HEK293T (cell line): ENCODE measurements at regions not wholly inside any gene's neighbourhood (a gene's known extent, or its start where the extent isn't known, plus 50 kb on each side); places are given as distances from the start of the nearest gene placed in this dataset.

Source experiments
- CTCF ChIA-PET: fragments of 350-600 bp; formaldehyde crosslinking; extraction: SDS; loops from one replicate; lab custom pipeline; 2021; ENCODE audit warnings: antibody characterized with exemption, inconsistent platforms; lab: Yijun Ruan, JAX
- POLR2A ChIA-PET: fragments of 350-600 bp; formaldehyde crosslinking; extraction: SDS; loops from one replicate; lab custom pipeline; 2020; ENCODE audit warnings: antibody characterized with exemption, inconsistent platforms; lab: Yijun Ruan, JAX
- DNase-seq: peaks from one replicate; pipeline ENCODE4 v3.0.0; 2012; ENCODE audit warnings: mixed read lengths; ENCODE audit errors: extremely low spot score
- ARNT ChIP-seq: fragments of 450-650 bp; IDR thresholded peaks from 2 replicates; pipeline ENCODE4 v1.6.1; 2017; ENCODE audit warnings: mild to moderate bottlenecking
- BHLHE40 ChIP-seq: fragments of 450-650 bp; IDR thresholded peaks from 2 replicates; pipeline ENCODE4 v1.6.1; 2016; ENCODE audit warnings: mild to moderate bottlenecking, moderate library complexity, borderline replicate concordance
- CTBP1 ChIP-seq: fragments of 450-650 bp; IDR thresholded peaks from 2 replicates; pipeline ENCODE4 v1.6.1; 2016; ENCODE audit warnings: borderline replicate concordance
- ELF4 ChIP-seq: fragments of 450-650 bp; IDR thresholded peaks from 2 replicates; pipeline ENCODE4 v1.6.1; 2017; ENCODE audit warnings: antibody characterized with exemption
- FOXA1 ChIP-seq: fragments of 450-650 bp; IDR thresholded peaks from 2 replicates; pipeline ENCODE4 v1.6.1; 2016; ENCODE audit warnings: mild to moderate bottlenecking
- FOXK2 ChIP-seq: fragments of 450-650 bp; IDR thresholded peaks from 2 replicates; pipeline ENCODE4 v1.6.1; 2016; ENCODE audit warnings: mild to moderate bottlenecking
- FOXM1 ChIP-seq: fragments of 450-650 bp; IDR thresholded peaks from 2 replicates; pipeline ENCODE4 v1.6.1; 2017; ENCODE audit warnings: mild to moderate bottlenecking, borderline replicate concordance
- HDGF ChIP-seq: fragments of 450-650 bp; IDR thresholded peaks from 2 replicates; pipeline ENCODE4 v1.6.1; 2017; ENCODE audit warnings: antibody characterized with exemption, borderline replicate concordance
- L3MBTL2 ChIP-seq: fragments of 450-650 bp; conservative IDR thresholded peaks from 2 replicates; pipeline ENCODE4 v1.6.1; 2016; ENCODE audit warnings: mild to moderate bottlenecking
- LEF1 ChIP-seq: fragments of 450-650 bp; IDR thresholded peaks from 2 replicates; pipeline ENCODE4 v1.6.1; 2017; ENCODE audit warnings: mild to moderate bottlenecking, borderline replicate concordance
- NFRKB ChIP-seq: fragments of 450-650 bp; IDR thresholded peaks from 2 replicates; pipeline ENCODE4 v1.6.1; 2016; ENCODE audit warnings: mild to moderate bottlenecking, moderate library complexity
- PKNOX1 ChIP-seq: fragments of 450-650 bp; IDR thresholded peaks from 2 replicates; pipeline ENCODE4 v1.6.1; 2016
- SP1 ChIP-seq: fragments of 450-650 bp; IDR thresholded peaks from 2 replicates; pipeline ENCODE4 v1.6.1; 2017
- SUZ12 ChIP-seq: fragments of 450-650 bp; IDR thresholded peaks from 2 replicates; pipeline ENCODE4 v1.6.1; 2016; ENCODE audit warnings: mild to moderate bottlenecking
- TARDBP ChIP-seq: fragments of 450-650 bp; IDR thresholded peaks from 2 replicates; pipeline ENCODE4 v1.6.1; 2016
- ZNF384 ChIP-seq: fragments of 450-650 bp; IDR thresholded peaks from 2 replicates; pipeline ENCODE4 v1.6.1; 2016

GRCh38 chrX:122389005-122389404 lies 795.1 kb upstream of the GRIA3 start:
- ChIA-PET CTCF (no interaction called here), POLR2A (no interaction called here)
- TF ChIP-seq FOXK2 = no peak
- no peak for TF ChIP-seq BHLHE40
- no peak for DNase-seq

GRCh38 chrX:122418758-122419157 lies 765.3 kb upstream of the GRIA3 start:
- ChIA-PET CTCF (no interaction called here), POLR2A (no interaction called here)
- DNase-seq = no peak
- TF ChIP-seq FOXM1 (no peak), PKNOX1 (no peak), CTBP1 (no peak), BHLHE40 (no peak), LEF1 (no peak), ELF4 (no peak), FOXA1 (no peak), TARDBP (no peak), SP1 (no peak), ARNT (no peak), ZNF384 (no peak), HDGF (no peak), SUZ12 (no peak), NFRKB (no peak), L3MBTL2 (no peak), FOXK2 (no peak)

GRCh38 chrX:122421434-122422121 lies 762.5 kb upstream of the GRIA3 start:
- CTCF ChIA-PET = no interaction called here
- no peak for TF ChIP-seq SP1
- no peak for TF ChIP-seq FOXA1
- no peak for TF ChIP-seq ZNF384
- TF ChIP-seq TARDBP = no peak
- TF ChIP-seq L3MBTL2 = no peak
- TF ChIP-seq NFRKB = no peak
- TF ChIP-seq ARNT = no peak
- DNase-seq = no peak
- POLR2A ChIA-PET = no interaction called here

GRCh38 chrX:122422547-122422946 lies 761.5 kb upstream of the GRIA3 start:
- ChIA-PET POLR2A (no interaction called here), CTCF (no interaction called here)
- DNase-seq = no peak
- TF ChIP-seq LEF1 (no peak), FOXK2 (no peak)

GRCh38 chrX:122434942-122435341 lies 749.1 kb upstream of the GRIA3 start:
- ChIA-PET CTCF (no interaction called here), POLR2A (no interaction called here)
- TF ChIP-seq SUZ12 = no peak
- TF ChIP-seq LEF1 = no peak
- TF ChIP-seq FOXA1 = no peak
- no peak for TF ChIP-seq SP1
- TF ChIP-seq HDGF = no peak
- TF ChIP-seq ARNT = no peak
- no peak for TF ChIP-seq FOXM1
- no peak for TF ChIP-seq ELF4
- TF ChIP-seq NFRKB = no peak
- no peak for TF ChIP-seq FOXK2
- no peak for TF ChIP-seq L3MBTL2
- no peak for TF ChIP-seq TARDBP
- no peak for TF ChIP-seq CTBP1
- TF ChIP-seq ZNF384 = no peak
- TF ChIP-seq PKNOX1 = no peak
- no peak for TF ChIP-seq BHLHE40
- no peak for DNase-seq

GRCh38 chrX:122439831-122440230 lies 744.2 kb upstream of the GRIA3 start:
- no peak for DNase-seq
- ChIA-PET CTCF (no interaction called here), POLR2A (no interaction called here)
- TF ChIP-seq HDGF (no peak), SP1 (no peak), SUZ12 (no peak), ZNF384 (no peak), ARNT (no peak), PKNOX1 (no peak), FOXA1 (no peak), LEF1 (no peak), NFRKB (no peak), FOXM1 (no peak), ELF4 (no peak), CTBP1 (no peak), L3MBTL2 (no peak), TARDBP (no peak), FOXK2 (no peak), BHLHE40 (no peak)

- POLR2A ChIA-PET = no interaction called here
- CTCF ChIA-PET = no interaction called here
Measured at GRCh38 chrX:122440832-122441231, 743.2 kb upstream of the GRIA3 start.

More at GRCh38 chrX:122440832-122441231, 743.2 kb upstream of the GRIA3 start:
- no peak for DNase-seq
- TF ChIP-seq SUZ12 (no peak), FOXK2 (no peak), CTBP1 (no peak), BHLHE40 (no peak), LEF1 (no peak), TARDBP (no peak), ELF4 (no peak), FOXM1 (no peak), ARNT (no peak), ZNF384 (no peak), PKNOX1 (no peak), FOXA1 (no peak), L3MBTL2 (no peak)
